CD4-positive, alpha-beta T cell treated with Interleukin-1 beta for 1 hour (primary cell): ENCODE measurements at regions not wholly inside any gene's neighbourhood (a gene's known extent, or its start where the extent isn't known, plus 50 kb on each side); places are given as distances from the start of the nearest gene placed in this dataset.

Experiments used
- DNase-seq, 2 donors: peaks; one replicate each; pipeline ENCODE4 v3.0.0-alpha.2; 2020 to 2022

DNA sequence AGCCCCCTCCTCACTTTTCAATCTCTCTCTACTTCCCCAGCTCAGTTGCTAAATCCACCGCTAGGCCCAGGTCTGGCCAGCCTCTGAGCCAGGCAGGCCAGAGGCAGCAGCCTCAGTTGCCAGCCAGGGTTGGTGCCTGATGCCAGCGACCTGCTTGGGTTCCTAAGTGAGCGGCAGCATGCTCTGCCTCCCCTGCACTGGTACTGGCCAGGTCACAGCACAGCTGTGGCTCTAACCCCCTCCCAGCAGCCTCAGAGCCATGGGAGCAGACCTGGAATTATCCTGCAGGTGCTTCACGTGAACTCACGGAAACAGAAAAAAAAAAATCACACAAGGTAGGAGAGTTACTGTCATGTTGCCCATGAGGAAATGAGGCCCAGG is 82.5 kb upstream of the ATF3 start:
- DNase-seq = no peak

DNA sequence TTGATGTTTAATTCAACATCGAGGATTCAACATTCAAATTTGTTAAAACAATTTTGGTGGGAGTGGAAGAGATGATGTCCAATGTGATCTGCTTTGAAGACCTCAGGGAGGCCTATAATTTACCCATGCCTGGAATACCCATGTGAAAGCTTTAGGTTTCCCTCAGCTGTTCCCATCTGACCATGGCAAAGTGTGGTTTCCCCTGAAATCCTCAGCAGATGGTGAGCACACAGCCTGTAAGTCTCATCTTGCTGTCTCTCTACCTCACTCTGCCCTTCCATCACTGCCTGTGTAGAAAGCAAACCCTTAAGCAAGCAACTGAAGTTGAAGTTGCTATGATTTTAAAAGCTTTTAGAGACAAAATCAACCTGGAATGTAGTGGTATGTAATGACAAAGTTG is 80.1 kb upstream of the ATF3 start:
- DNase-seq = no peak

DNA sequence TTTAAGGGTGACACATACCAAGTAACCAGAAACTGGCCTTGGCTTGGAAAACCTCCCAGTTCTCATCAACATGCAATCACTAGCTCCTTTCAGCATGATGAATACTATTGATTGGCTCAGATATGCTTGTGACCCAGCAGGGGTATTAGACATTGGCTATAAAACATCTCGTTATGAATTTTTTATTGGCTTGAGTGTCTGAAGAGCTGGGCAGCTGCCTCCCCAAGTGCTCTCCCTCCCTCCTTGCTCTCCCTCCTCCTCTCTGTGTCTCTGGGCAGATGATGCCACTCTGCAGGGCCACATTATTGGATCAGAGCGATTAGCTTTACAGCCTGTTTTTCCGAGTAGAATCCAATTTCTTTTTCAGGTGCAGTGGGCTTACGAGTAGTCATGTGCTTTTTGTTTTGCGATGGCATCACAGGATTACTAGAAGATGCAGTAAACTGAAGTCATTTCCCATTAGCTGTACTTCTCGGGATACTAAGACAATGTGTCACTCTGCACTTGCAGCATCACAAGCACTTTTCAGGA is 79.3 kb upstream of the ATF3 start:
- DNase-seq = no peak

DNA sequence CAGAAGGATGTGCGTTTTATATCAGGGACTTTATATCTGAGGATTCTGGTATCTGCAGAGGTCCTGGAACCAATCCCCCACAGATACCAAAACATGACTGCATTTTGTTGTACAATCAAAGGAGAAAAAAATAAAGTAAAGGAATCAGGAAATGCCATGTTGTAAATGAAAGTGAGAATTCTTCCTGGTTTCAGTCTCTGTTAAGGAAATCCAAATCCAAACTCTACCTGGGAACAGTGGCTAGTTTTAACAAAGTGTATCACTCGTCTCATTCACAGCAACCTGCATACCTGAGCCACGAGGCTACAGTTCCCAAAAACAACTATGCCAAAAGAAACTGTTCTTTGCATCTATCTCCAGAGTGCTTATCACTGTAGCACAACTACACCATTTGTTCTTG is 77.3 kb upstream of the ATF3 start:
- DNase-seq = no peak

DNA sequence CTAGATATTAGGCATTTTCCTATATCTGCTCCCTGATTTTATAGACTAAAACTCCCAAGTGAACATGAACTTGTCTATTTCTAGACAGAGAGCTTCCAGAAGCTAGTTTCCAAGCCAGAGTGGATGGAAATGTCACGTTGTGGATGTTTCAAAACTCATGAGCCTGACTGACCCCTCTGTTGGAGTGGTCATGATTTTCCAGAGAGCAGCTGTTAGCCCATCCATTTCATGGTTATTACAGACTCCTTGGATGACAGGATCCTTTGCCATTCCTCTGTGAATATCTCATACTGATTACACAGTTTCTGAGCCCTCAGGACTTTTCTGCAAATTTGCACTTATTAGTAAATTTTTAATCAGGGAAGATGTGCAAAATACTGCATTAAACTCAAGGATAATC is 76.8 kb upstream of the ATF3 start:
- DNase-seq = no peak

DNA sequence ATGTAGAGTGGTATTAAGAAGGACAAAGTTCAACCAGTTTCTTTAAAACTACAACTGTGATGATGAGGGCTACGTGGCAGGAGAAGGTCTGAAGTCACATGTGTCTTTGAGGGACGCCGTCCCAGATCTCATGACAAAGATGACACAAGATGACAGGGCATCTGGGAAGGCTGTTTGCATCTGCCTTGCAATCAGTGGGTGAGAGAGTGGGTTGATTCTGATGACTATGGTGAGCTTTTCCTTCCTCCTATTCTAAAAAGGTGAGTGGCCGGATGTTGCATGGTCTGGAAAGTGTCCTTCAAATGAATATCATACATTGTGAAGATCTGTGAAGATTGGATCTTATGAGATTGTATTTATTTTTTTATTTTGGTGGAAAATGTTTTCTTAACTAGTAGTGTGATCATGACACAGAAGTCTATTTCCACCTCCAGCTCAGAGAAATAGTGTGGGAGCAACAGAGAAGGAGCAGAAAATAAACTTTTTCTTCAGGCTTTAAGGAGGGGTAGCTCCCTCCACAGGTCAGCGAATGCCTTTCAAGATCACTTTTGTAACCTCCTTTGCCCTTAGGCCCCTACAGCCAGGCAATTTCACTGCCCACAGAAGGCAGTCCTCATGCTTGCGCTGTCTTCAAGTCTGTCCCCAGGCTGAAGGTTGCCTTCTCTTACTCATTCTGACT is 76.0 kb upstream of the ATF3 start:
- DNase-seq = peak in 1 of 2 donors; percentile 10

DNA sequence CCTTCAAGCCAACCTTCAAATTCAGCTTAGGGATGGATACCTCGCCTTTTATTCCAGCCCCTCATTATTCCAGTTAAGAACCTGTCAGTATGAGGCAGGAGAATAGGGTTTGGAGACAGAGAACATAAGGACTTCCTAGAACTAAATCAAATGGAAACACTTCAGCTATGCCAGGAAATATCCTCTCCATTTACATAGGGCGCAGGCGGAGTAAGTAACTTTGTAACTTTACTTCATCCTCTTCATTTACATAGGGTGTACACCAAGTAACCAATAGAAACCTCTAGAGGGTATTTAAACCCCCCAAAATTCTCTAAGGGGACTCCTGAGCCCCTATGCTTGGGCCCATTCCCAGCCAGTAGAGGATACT is 75.4 kb upstream of the ATF3 start:
- no peak for DNase-seq

DNA sequence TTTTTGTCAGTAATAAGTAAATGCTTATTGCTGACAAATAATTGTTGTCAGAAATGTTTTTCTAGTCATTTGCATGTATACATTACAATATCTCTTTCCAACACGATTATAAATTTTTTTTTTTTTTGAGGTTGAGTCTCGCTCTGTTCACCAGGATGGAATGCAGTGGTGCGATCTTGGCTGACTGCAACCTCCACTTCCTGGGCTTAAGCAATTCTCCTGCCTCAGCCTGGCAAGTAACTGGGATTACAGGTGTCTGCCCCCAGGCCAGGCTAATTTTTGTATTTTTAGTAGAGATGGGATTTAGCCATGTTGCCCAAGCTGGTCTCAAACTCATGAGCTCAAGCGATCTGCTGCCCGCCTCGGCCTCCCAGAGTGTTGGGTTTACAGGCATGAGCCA is 72.0 kb upstream of the ATF3 start:
- DNase-seq = no peak

DNA sequence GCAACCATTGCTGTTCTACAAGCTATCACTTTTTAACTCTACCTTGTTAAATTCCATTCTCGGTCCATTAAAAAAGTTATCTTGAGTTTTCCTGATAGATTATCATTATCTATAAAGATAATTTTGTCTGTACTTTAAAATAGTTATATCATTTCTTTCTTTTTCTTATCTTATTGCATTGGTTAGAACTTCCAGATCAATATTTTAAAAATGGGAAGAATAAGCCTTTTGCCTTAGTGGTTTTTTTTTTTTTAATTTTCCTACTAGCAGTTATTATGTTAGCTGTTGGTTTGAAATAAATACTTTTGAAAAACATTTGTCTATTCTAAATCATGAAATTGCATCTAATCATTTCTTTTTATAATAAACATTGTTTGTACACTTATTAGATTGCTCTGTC is 71.0 kb upstream of the ATF3 start:
- no peak for DNase-seq

DNA sequence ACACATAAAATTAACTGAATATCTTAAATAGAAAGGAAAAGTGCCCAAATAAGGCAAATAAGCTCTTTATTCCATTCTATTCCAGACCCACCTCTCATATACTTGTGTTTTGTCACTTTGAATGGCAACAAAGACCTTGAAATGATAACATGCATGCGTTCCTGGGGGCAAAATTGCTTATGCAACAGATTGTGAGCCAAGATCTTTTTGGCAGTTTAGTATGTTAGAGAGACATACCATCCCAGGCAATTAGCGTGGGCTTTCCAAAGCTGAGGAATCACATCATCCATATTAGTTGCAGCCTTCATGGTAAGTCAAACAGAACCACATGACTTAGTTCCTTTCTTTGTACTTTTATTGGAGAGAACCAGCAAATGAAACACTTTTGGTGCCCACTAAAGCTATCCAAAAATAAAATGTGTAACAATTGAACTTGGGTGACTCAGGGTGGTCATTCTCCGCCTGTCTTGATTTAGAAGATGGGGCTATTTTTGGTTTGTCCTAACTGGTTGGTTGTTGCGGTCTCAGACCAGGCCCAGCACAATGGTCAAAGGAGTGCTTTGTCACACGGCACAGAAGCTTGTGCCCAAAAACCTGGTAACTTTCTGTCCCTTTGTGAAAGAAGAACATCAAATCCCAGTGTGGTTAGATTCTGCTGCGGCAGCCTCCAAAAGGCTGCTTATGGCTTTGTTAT is 68.7 kb upstream of the ATF3 start:
- no peak for DNase-seq

DNA sequence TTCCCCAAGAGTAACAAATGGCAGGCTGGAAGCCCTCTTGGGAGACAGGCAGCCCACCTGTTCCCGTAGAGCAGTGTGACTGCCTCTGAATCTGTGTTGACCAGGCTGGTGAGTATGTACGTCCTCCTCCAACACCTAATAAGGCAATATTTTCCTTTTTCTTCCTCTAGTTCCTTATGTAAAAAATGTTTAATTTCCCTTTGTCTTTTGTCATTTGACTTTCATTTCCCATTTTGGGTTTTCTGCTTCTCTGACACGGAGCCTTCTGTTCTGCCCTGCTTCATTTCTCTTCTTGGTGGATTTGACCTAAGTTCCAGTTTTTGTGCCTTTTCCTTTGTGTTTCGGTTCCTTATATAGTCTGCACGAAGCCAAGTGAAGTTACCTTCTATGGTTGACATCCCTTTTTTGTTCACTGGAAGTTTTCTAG is 65.8 kb upstream of the ATF3 start:
- peak in 1 of 2 donors; percentile 16 for DNase-seq

DNA sequence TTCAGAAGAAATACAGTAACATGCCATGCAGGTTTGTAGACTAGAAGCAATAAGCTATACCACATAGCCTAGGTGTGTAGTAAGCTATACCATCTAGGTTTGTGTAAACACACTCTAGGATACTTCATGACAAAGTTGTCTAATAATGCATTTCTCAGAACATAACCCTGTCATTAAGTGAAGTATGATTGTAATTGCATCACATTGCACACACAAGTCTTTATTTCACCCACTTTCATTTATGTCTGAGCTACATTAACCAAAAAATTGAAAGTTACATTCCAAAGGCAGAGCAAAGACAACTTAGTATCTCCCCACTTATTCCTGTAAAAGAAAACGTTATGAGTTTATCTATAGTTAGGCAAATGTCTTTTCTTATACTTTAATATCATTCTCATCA is 64.5 kb upstream of the ATF3 start:
- DNase-seq = no peak

DNA sequence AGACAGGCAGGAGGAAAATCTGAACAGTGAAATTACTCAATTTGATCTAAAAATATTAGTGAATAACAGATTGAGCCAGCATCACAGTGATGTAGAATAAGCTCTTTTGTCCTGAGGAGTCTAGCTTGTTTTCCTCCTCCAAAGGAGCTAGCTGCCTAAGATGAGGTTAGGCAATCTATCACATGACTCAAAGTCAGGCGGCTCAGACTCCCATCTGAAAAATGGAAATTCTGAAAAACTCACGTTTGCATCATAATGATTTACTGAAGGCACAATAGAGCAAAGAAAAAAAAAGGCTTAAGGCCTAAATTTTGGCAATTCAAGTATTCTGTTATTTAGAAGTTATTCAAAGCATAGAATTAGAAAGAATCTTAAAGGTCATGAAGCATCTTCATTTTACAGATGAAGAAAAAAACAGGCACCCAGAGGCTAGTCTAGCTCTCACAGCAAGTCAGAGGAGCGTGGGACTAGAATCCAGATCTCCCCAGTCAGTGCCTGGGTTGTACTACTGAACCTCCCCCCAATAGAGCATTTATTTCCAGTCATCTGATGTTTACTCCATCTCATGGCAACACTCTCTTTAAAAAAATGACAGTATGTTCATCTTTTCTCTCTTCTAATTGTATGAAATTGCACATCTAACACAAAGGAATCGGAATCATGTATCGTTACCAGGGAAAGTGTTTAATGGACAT is 62.5 kb upstream of the ATF3 start:
- DNase-seq = peak in 1 of 2 donors; percentile 40

DNA sequence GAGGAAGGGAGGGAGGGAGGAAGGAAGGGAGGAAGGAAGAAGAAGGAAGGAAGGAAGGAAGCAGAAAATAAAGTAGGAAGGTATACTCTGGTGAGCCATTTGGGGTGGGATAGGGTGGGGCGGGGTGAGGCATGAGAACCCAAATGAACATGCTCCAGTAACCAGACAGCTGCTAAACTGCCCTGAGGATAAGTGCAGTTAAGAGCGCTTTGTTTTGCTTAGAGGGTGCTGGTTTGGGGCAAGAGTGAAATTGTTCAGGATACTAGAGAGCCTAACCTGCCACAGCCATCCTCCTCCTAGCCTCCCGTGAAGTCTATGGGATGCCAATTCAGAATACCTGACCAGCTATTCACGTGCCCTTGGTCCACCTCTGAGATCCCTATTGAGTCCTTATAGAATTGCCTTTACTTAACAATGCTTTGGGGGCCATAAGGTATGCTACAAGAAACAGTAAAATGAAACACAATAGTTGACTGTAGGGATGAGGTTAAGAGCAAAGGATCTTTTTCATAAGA is 59.0 kb upstream of the ATF3 start:
- DNase-seq = no peak

DNA sequence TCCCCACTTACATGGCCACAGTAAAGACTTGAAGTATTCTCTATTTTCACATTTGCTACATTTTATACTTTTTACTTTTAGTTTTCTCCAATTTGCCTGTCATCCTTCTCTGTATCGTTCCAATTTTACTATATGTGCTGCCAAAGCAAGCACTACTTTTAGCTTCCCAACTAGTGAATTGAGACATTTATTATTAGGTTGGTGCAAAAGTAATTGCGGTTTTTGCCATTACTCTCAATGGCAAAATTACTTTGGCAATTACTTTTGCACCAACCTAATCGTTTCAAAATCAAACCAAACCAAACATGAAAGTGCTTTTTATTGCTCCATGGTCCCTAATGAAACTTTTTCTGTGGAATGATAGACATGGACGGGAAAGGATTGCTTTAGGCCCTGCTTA is 56.6 kb upstream of the ATF3 start:
- DNase-seq = no peak

DNA sequence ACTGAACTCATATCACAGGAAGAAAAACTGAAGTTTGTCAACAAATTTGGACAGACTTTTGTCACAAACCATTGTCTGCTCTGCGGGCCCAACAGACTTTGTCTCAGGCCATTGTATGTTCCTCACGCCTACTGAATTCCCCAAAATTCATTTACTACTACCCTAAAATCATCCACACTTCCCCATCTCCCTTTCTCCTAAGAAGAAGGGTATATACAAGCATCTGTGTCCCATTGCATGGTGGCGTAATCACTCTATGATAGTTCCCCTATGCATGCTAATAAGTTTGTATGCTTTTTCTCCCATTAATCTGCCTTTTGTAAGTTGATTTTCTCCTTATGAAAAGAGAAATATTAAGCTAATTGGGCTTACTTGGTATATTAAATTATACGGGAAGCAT is 54.9 kb upstream of the ATF3 start:
- no peak for DNase-seq

DNA sequence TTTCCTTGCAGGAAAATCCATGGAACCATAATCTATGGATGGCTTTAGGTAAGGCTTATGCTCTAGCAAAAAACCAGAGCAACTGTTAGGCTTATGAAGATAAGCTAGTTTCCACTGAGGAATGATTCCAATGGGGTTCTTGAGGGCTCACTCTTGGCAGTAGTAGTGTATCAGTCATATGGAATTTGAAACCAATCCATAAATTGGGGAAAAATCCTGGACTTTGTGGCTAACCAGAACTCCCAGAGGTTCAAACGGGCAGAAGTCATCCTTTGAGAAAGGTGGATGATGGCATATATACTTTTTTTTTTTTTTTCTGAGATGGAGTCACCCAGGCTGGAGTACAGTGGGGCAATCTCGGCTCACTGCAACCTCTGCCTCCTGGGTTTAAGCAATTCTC is 54.2 kb upstream of the ATF3 start:
- DNase-seq = no peak

DNA sequence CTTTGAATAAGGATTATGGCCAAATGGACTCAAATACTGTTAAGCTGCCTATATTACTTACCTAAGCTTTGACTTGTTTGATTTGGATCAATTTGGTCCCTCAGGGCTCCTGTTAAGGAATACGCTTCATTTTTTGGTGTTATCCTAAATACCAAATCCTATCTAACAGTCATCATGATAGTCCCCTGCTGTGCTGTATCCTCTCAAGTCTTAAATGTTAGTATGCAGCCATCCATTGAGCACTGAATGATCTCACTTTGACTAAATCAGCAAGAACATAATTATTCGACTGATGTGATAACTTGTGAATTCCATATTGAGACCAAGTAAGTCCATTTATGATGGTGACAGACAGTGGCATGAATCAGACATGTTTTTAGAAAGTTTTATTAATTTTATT is 53.1 kb upstream of the ATF3 start:
- DNase-seq = no peak

DNA sequence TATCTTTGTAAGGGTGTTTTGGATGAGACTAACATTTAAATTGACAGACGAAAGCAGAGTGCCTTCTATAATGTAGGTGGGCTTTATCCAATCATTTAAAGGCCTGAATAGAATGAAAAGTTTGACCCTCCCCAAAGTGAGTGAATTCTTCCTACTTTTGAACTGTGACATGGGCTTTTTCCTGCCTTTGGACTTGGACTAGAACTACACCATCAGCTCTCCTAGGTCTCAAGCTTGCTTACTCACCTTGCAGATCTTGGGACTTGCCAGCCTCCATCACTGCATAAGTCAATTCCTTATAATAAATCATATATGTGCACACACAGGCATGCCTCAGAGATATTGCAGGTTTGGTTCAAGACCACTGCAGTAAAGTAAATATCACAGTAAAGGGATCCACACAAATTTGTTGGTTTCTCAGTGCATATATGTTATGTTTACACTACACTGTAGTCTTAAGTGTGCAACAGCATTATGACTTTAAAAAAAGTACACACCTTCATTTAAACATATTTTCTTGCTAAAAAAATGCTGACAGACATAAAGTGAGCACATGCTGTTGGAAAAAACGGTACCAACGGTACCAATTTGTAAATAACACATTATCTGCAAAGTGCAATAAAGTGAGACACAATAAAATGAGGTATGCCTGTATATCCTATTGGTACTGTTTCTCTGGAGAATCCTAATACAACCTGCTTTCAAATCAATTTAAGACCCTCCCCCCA is 51.6 kb upstream of the ATF3 start:
- DNase-seq = no peak

DNA sequence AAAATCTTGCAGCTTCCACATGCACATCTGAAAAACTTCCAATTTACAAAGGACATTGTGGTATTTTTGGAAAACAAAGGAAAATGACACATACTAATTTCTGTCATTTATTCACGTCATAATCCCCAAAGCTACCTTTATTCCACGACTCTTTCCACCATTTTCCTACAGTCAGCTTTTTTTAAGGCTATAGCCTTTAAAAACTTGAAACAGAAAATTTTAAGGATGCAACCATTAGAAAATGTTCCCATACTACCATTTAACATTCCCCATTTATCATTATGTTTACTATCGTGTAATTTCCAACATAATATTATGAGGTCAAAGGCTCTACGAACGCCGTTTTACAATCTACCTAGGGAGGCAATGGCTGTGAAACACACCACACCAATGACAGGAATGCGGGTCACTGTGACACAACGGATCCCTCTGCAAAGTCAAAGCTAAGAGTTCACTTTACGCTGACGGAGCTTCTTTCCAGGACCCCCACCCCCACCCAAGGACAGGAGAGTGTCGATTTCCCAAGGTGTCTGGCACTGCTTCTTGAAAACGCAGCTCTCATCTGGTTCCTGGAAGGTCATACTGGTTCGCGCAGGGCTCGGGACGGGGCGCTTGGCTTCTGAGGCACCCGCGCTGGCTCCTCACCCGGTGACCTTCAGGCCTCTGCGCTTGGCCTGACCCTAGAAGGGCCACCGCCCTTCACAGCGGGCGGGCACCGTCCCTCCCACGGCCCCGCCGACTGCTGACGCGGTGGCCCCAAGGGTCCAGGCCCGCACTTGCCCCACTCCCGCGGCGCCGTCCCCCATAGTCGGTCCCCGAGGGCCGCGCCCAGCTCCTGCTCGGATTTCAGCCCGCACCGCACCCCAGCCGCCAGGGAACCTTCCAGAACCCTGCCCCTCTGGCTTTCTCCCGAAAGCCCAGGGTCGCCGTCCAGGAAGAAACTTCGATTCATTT is 50.5 kb upstream of the ATF3 start:
- peak in 1 of 2 donors; percentile 62 for DNase-seq

DNA sequence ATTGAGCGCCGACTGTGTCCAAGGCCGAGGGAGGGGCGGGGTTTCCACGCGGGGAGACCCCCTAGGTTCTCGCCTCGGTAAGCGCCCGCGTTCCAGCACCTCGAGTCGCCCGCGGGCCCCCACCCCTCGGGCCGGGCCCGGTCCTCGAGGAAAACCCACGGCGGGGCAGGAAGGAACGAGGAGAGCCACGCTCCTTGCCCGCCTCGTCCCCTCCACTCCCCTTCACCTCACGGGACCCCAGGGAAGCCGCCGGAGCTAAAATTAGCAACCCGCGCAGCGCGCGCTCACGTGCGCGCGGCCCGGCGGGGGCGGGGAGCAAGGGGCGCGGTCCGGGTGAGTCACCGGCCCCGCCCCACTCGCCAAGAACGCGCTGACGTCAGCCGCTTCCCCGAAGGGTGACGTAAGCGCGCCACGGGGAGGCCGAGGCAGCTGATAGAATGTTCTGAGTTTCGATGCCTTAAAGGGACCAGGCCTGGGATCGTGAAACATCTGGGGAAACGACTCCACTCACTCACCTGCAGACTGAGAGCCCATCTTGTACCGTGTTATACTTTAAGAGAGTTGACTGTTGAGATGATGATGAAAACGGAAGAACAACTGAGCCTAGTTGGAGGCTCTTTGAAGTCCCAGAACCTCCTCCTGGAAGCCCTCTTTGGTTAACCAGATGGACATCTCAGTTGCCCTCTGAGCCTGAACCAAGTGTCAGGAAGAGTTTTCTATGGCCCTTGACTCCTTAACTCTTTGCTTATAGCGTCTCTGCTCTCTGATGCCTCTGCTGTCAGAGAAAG is 49.7 kb upstream of the ATF3 start:
- DNase-seq = peak; percentile 95
